Hepatocyte (in vitro differentiated cells): ENCODE measurements at regions not wholly inside any gene's neighbourhood (a gene's known extent, or its start where the extent isn't known, plus 50 kb on each side); places are given as distances from the start of the nearest gene placed in this dataset.
"Not testable (repeated sequence)": the region's sequence is repeated elsewhere in the genome, so short reads cannot be mapped to it uniquely, and the experiment has no call there.

Experiments
- DNase-seq: peaks from one replicate; pipeline ENCODE4 v3.0.0-alpha.2; 2016; ENCODE audit warnings: low spot score
- H2AFZ ChIP-seq: fragments of 200-600 bp; sonication (generic); 2 replicates; pipeline ENCODE4 v1.6.0; 2016; ENCODE audit warnings: antibody characterized with exemption, mild to moderate bottlenecking
- H3K27ac ChIP-seq: fragments of 200-600 bp; sonication (generic); 2 replicates; pipeline ENCODE4 v1.5.1; 2016; ENCODE audit warnings: mild to moderate bottlenecking
- H3K27me3 ChIP-seq: fragments of 200-600 bp; sonication (generic); 2 replicates; pipeline ENCODE4 v1.6.1; 2016
- H3K36me3 ChIP-seq: fragments of 200-600 bp; sonication (generic); replicated peaks from 2 replicates; pipeline ENCODE4 v1.5.1; 2016; ENCODE audit warnings: low read depth; ENCODE audit not compliant: insufficient read depth
- H3K4me1 ChIP-seq: fragments of 200-600 bp; sonication (generic); 2 replicates; pipeline ENCODE4 v1.5.1; 2016; ENCODE audit warnings: mild to moderate bottlenecking, moderate library complexity; ENCODE audit not compliant: insufficient read depth
- H3K4me2 ChIP-seq: fragments of 200-600 bp; sonication (generic); 2 replicates; pipeline ENCODE4 v1.6.0; 2016
- H3K4me3 ChIP-seq: fragments of 200-600 bp; sonication (generic); 2 replicates; pipeline ENCODE4 v1.5.1; 2016; ENCODE audit warnings: mild to moderate bottlenecking
- H3K79me2 ChIP-seq: fragments of 200-600 bp; sonication (generic); 2 replicates; pipeline ENCODE4 v1.6.0; 2017; ENCODE audit warnings: mild to moderate bottlenecking
- H3K9me2 ChIP-seq: fragments of 200-600 bp; sonication (generic); replicated peaks from 2 replicates; pipeline ENCODE4 v1.6.0; 2017; ENCODE audit warnings: mild to moderate bottlenecking; ENCODE audit not compliant: insufficient read depth
- H3K9me3 ChIP-seq: fragments of 200-600 bp; sonication (generic); 2 replicates; pipeline ENCODE4 v1.5.1; 2016; ENCODE audit warnings: low read depth, mild to moderate bottlenecking
- H4K20me1 ChIP-seq: fragments of 200-600 bp; sonication (generic); 2 replicates; pipeline ENCODE4 v1.6.0; 2016; ENCODE audit warnings: mild to moderate bottlenecking; ENCODE audit not compliant: insufficient read depth, poor library complexity, severe bottlenecking
- CTCF ChIP-seq: fragments of 200-600 bp; sonication (generic); IDR thresholded peaks from 2 replicates; pipeline ENCODE4 v1.5.1; 2016; ENCODE audit warnings: antibody characterized with exemption, mild to moderate bottlenecking; ENCODE audit not compliant: poor library complexity
- EZH2 ChIP-seq: fragments of 200-600 bp; sonication (generic); IDR thresholded peaks from 2 replicates; pipeline ENCODE4 v1.6.1; 2016; ENCODE audit warnings: antibody characterized with exemption, mild to moderate bottlenecking, borderline replicate concordance
- EZH2phosphoT487 ChIP-seq: fragments of 200-600 bp; sonication (generic); IDR thresholded peaks from one replicate; pipeline ENCODE4 v1.6.1; 2018; ENCODE audit warnings: antibody characterized with exemption, mild to moderate bottlenecking, low read depth, moderate library complexity; ENCODE audit not compliant: unreplicated experiment, severe bottlenecking
- WGBS: methylation state at CpG from one replicate; pipeline ENCODE4 v1.1.6; 2016; ENCODE audit warnings: low lambda C conversion rate; ENCODE audit errors: missing lambda C conversion rate; 5-methylcytosine and 5-hydroxymethylcytosine counted together

GRCh38 chr2:59333007-59333406, 1091.9 kb upstream of the FANCL start:
- no peaks in the 10 kb centered on the region for H3K9me3 ChIP-seq
- TF ChIP-seq CTCF (no peak), EZH2 (no peak), EZH2phosphoT487 (no peak)
- 86% methylated on average over 4 of the region's 4 CpGs for WGBS

GRCh38 chr2:59326581-59327365, 1085.6 kb upstream of the FANCL start:
- H2AFZ ChIP-seq, H3K4me3 ChIP-seq, H3K4me2 ChIP-seq, H3K9me3 ChIP-seq, H3K27ac ChIP-seq, DNase-seq, H3K4me1 ChIP-seq, H3K27me3 ChIP-seq, H3K9me2 ChIP-seq, H4K20me1 ChIP-seq, H3K79me2 ChIP-seq, H3K36me3 ChIP-seq: not testable (repeated sequence)
- 80% methylated on average over 14 of the region's 14 CpGs for WGBS

More at GRCh38 chr2:59333007-59333406, 1091.9 kb upstream of the FANCL start:
- DNase-seq: no peak
- Histone ChIP-seq H3K4me2 (no peak overlapping the region), H3K9me2 (no peaks in the 10 kb centered on the region), H2AFZ (no peak overlapping the region), H3K4me3 (no peak overlapping the region), H4K20me1 (no peaks in the 10 kb centered on the region), H3K4me1 (no peaks in the 10 kb centered on the region), H3K36me3 (no peaks in the 10 kb centered on the region), H3K27ac (no peak overlapping the region), H3K27me3 (no peaks in the 10 kb centered on the region), H3K79me2 (no peaks in the 10 kb centered on the region)

- Histone ChIP-seq H4K20me1 (no peaks in the 10 kb centered on the region), H3K9me2 (no peaks in the 10 kb centered on the region), H3K4me2 (no peak overlapping the region), H3K4me3 (no peak overlapping the region), H3K4me1 (no peaks in the 10 kb centered on the region), H2AFZ (no peak overlapping the region), H3K27me3 (no peaks in the 10 kb centered on the region), H3K79me2 (no peaks in the 10 kb centered on the region), H3K36me3 (no peaks in the 10 kb centered on the region), H3K27ac (no peak overlapping the region), H3K9me3 (no peaks in the 10 kb centered on the region)
- TF ChIP-seq EZH2phosphoT487: no peak
- no peak for TF ChIP-seq EZH2
- no peak for TF ChIP-seq CTCF
- DNase-seq: no peak
- WGBS: 98% methylated on average over 2 of the region's 2 CpGs
Observed at GRCh38 chr2:59322870-59323269, 1081.7 kb upstream of the FANCL start.

GRCh38 chr2:59322005-59322404, 1080.9 kb upstream of the FANCL start:
- Histone ChIP-seq H3K4me3 (no peak overlapping the region), H3K9me2 (no peaks in the 10 kb centered on the region), H3K79me2 (no peaks in the 10 kb centered on the region), H3K4me1 (no peaks in the 10 kb centered on the region), H3K36me3 (no peaks in the 10 kb centered on the region), H3K4me2 (no peak overlapping the region), H4K20me1 (no peaks in the 10 kb centered on the region), H3K9me3 (no peaks in the 10 kb centered on the region), H2AFZ (no peak overlapping the region), H3K27me3 (no peaks in the 10 kb centered on the region), H3K27ac (no peak overlapping the region)
- TF ChIP-seq EZH2phosphoT487 (no peak), EZH2 (no peak), CTCF (no peak)
- no peak for DNase-seq
- 94% methylated on average over 7 of the region's 7 CpGs for WGBS
